ENCODE measurements at regions not wholly inside any gene's neighbourhood (a gene's known extent, or its start where the extent isn't known, plus 50 kb on each side); places are given as distances from the start of the nearest gene placed in this dataset.

GRCh38 chr4:166546009-166546408 lies 673.0 kb downstream of the TLL1 start:
- H3K27ac ChIP-seq = no peak overlapping the region
- in situ Hi-C loops (cut with MboI; ENCODE audit: low sequenced_read_pairs in 4 of 4) (no loop called here), intact Hi-C loops (cut with DNase I; ENCODE audit: low total_unique reads) (no loop called here)
- TF ChIP-seq POLR2A (IDR thresholded peaks at IDR 0.05) (no peak), CTCF (IDR thresholded peaks at IDR 0.05 in 4 of 5, conservative IDR thresholded peaks at IDR 0.05 in 1 of 5) (no peak)
- H3K4me1 ChIP-seq = no peaks in the 10 kb centered on the region
- DNase-seq (no peak), ATAC-seq (no peak)
- H3K9me3 ChIP-seq = no peaks in the 10 kb centered on the region
- H3K36me3 ChIP-seq = no peaks in the 10 kb centered on the region
- H3K27me3 ChIP-seq = no peaks in the 10 kb centered on the region
- H3K4me3 ChIP-seq = no peak overlapping the region

DNA sequence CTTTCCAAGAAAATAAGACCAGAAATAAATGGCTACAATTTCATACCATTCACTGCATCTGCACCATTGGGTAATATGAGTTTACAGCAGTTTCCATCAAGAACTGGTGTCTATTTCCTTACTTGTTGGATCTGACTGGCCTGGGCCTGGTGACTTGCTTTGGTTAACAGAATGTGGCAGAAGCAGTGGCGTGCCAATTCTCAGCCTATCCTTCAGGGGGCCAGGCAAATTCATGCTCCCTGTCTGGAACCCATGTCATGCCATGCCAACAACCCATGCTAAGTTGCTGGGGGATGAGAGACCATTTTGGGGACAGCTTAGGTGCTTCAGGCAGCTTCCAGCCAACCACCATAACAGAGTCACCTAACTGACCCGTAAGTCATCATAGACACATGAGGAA lies 656.7 kb downstream of the SPOCK3 start:
- H3K36me3 ChIP-seq = no peaks in the 10 kb centered on the region
- in situ Hi-C loops (cut with MboI; ENCODE audit: low sequenced_read_pairs in 4 of 4) = no loop called here
- H3K4me1 ChIP-seq = no peaks in the 10 kb centered on the region
- intact Hi-C loops (cut with DNase I; ENCODE audit: low total_unique reads) = no loop called here
- ATAC-seq (no peak), DNase-seq (no peak)
- H3K27ac ChIP-seq = no peak overlapping the region
- no peaks in the 10 kb centered on the region for H3K27me3 ChIP-seq
- TF ChIP-seq CTCF (IDR thresholded peaks at IDR 0.05 in 4 of 5, conservative IDR thresholded peaks at IDR 0.05 in 1 of 5) = no peak
- no peak for TF ChIP-seq POLR2A (IDR thresholded peaks at IDR 0.05)
- H3K4me3 ChIP-seq = no peak overlapping the region
- H3K9me3 ChIP-seq = no peaks in the 10 kb centered on the region

DNA sequence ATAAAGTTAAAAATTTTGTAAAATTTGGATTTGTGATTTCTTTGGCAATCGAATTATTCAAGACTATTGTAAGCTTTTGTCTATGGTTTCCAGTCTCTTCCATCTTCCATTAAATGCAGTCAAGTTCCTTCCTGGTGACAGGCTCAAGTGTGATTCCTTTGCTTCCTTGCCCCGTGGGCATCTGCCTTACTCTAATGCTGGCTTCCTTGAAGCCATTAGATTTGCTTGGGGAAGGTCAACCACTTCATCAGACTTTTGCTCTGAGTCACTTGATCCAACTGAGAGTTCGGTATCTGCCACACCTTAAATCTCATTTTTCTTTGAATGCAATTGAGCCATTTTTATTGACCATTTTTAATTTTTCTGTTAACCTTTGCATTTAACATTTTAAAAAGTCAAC lies 648.8 kb downstream of the SPOCK3 start:
- no peaks in the 10 kb centered on the region for H3K27me3 ChIP-seq
- DNase-seq (no peak), ATAC-seq (no peak)
- H3K36me3 ChIP-seq = no peaks in the 10 kb centered on the region
- H3K27ac ChIP-seq = no peak overlapping the region
- H3K4me1 ChIP-seq = no peaks in the 10 kb centered on the region
- H3K9me3 ChIP-seq = no peaks in the 10 kb centered on the region
- intact Hi-C loops (cut with DNase I; ENCODE audit: low total_unique reads) = no loop called here
- no peak overlapping the region for H3K4me3 ChIP-seq
- in situ Hi-C loops (cut with MboI; ENCODE audit: low sequenced_read_pairs in 4 of 4) = no loop called here
- TF ChIP-seq CTCF (IDR thresholded peaks at IDR 0.05 in 4 of 5, conservative IDR thresholded peaks at IDR 0.05 in 1 of 5) = no peak
- no peak for TF ChIP-seq POLR2A (IDR thresholded peaks at IDR 0.05)

DNA sequence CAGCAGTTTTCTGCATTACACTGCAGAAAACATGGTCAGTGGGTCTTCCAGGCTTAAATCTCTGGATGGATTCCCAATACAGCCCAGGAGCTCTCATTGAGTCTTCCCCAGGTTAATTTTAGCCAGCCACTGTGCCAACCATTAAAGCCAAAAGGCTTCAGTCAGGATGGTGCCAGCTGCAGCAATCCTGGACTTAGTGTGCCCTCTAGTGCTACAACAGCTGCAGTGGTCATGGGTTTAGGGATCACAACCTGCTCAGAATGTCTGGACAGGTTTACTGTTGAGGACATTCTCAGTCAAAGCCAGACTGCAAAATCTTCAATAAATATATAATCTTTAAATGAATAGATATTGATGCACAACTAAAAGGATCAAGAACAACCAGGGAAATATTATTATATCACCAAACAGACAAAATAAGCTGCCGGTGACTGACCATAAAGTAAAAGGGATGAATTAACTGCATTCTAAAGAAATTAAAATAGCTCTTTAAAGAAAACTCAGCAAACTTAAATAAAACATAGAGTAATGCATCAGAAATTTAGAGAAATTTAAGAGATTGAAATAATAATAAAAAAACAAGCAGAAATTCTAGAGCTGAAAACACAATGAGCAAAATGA lies 639.9 kb downstream of the SPOCK3 start:
- Histone ChIP-seq H3K4me3 (no peak overlapping the region), H3K27me3 (no peaks in the 10 kb centered on the region), H3K9me3 (no peaks in the 10 kb centered on the region), H3K36me3 (no peaks in the 10 kb centered on the region), H3K27ac (no peak overlapping the region), H3K4me1 (no peaks in the 10 kb centered on the region)
- ATAC-seq = no peak
- intact Hi-C loops (cut with DNase I; ENCODE audit: low total_unique reads) = no loop called here
- DNase-seq = no peak
- in situ Hi-C loops (cut with MboI; ENCODE audit: low sequenced_read_pairs in 4 of 4) = no loop called here
- no peak for TF ChIP-seq POLR2A (IDR thresholded peaks at IDR 0.05)
- no peak for TF ChIP-seq CTCF (IDR thresholded peaks at IDR 0.05 in 4 of 5, conservative IDR thresholded peaks at IDR 0.05 in 1 of 5)

GRCh38 chr4:166600264-166600663 lies 634.0 kb downstream of the SPOCK3 start:
- ATAC-seq (no peak), DNase-seq (no peak)
- Histone ChIP-seq H3K36me3 (no peaks in the 10 kb centered on the region), H3K4me1 (no peaks in the 10 kb centered on the region), H3K27ac (no peak overlapping the region), H3K4me3 (no peak overlapping the region), H3K27me3 (no peaks in the 10 kb centered on the region), H3K9me3 (no peaks in the 10 kb centered on the region)
- in situ Hi-C loops (cut with MboI; ENCODE audit: low sequenced_read_pairs in 4 of 4) = no loop called here
- TF ChIP-seq POLR2A (IDR thresholded peaks at IDR 0.05) (no peak), CTCF (IDR thresholded peaks at IDR 0.05 in 4 of 5, conservative IDR thresholded peaks at IDR 0.05 in 1 of 5) (no peak)
- intact Hi-C loops (cut with DNase I; ENCODE audit: low total_unique reads) = no loop called here
